ENCODE measurements at regions not wholly inside any gene's neighbourhood (a gene's known extent, or its start where the extent isn't known, plus 50 kb on each side); places are given as distances from the start of the nearest gene placed in this dataset.
"Not testable (repeated sequence)": the region's sequence is repeated elsewhere in the genome, so short reads cannot be mapped to it uniquely, and the experiment has no call there.

- Mint-ChIP-seq H3K9me3 (no peaks in the 10 kb centered on the region), H3K27ac (no peak overlapping the region), H3K4me3 (no peak overlapping the region), H3K4me1 (ENCODE audit: low read depth) (peaks cover 6% of the 10 kb centered on the region), H3K27me3 (ENCODE audit: low read depth) (no peaks in the 10 kb centered on the region), H3K36me3 (ENCODE audit: low read depth) (no peaks in the 10 kb centered on the region)
- no peak for DNase-seq (ENCODE audit: low spot score)
Observed at GRCh38 chr1:222976453-222976852, 161.6 kb downstream of the DISP1 start.

GRCh38 chr1:222977294-222977693 lies 162.5 kb downstream of the DISP1 start:
- H3K27ac Mint-ChIP-seq; H3K27me3 Mint-ChIP-seq (ENCODE audit: low read depth); H3K4me1 Mint-ChIP-seq (ENCODE audit: low read depth); DNase-seq (ENCODE audit: low spot score); H3K4me3 Mint-ChIP-seq; H3K9me3 Mint-ChIP-seq; H3K36me3 Mint-ChIP-seq (ENCODE audit: low read depth): not testable (repeated sequence)

GRCh38 chr1:222979561-222979960 lies 163.5 kb downstream of the TLR5 start:
- no peaks in the 10 kb centered on the region for H3K36me3 Mint-ChIP-seq (ENCODE audit: low read depth)
- no peaks in the 10 kb centered on the region for H3K27me3 Mint-ChIP-seq (ENCODE audit: low read depth)
- DNase-seq (ENCODE audit: low spot score): no peak
- H3K4me3 Mint-ChIP-seq: no peak overlapping the region
- peaks cover 3% of the 10 kb centered on the region for H3K4me1 Mint-ChIP-seq (ENCODE audit: low read depth)
- no peaks in the 10 kb centered on the region for H3K9me3 Mint-ChIP-seq
- no peak overlapping the region for H3K27ac Mint-ChIP-seq

DNA sequence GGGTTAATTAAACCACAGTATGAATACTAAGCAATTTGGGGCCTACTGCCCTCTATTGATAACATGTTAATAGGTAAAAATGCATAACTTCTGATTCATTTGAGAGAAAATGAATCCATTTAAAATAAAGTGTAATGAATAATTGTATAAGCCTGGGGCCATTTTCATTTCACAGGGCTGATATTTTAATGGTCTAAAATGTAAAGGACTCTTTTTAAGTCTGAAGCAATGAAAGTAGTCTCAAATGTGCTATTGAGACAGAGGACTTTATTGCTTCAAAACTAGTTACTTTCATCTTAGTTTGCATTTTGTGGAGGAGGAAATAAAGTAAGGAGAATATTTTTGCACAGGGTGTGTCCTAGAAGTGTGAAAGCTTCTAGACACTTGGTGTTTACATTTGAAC lies 155.4 kb downstream of the TLR5 start:
- no peak for DNase-seq (ENCODE audit: low spot score)
- Mint-ChIP-seq H3K4me3 (no peak overlapping the region), H3K4me1 (ENCODE audit: low read depth) (no peaks in the 10 kb centered on the region), H3K27me3 (ENCODE audit: low read depth) (no peaks in the 10 kb centered on the region), H3K9me3 (no peaks in the 10 kb centered on the region), H3K36me3 (ENCODE audit: low read depth) (no peaks in the 10 kb centered on the region), H3K27ac (no peak overlapping the region)

- Mint-ChIP-seq H3K4me1 (ENCODE audit: low read depth) (no peaks in the 10 kb centered on the region), H3K36me3 (ENCODE audit: low read depth) (no peaks in the 10 kb centered on the region), H3K27me3 (ENCODE audit: low read depth) (no peaks in the 10 kb centered on the region), H3K27ac (no peak overlapping the region), H3K4me3 (no peak overlapping the region), H3K9me3 (no peaks in the 10 kb centered on the region)
- DNase-seq (ENCODE audit: low spot score): no peak
Observed at GRCh38 chr1:222989443-222989842, 153.6 kb downstream of the TLR5 start.

DNA sequence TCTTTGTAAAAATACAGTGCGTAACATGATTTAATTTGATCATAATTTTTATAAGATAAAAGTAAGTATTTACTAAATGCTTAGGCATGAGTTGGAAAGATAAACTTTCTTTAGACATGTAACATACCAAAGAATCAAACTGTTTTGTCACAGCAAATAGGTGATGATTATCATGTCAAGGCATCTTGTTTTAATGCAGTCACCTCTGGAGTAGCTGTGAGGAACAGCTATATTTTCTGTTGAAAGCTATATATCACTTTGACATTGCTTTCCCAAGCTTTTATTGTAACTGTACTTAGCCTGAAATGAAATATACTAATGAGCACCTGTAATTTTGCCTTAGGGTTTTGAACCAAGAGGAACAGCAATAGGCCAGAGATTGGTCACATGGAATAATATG lies 151.9 kb downstream of the TLR5 start:
- Mint-ChIP-seq H3K36me3 (ENCODE audit: low read depth) (no peaks in the 10 kb centered on the region), H3K4me1 (ENCODE audit: low read depth) (no peaks in the 10 kb centered on the region), H3K27ac (no peak overlapping the region), H3K27me3 (ENCODE audit: low read depth) (no peaks in the 10 kb centered on the region), H3K4me3 (no peak overlapping the region), H3K9me3 (no peaks in the 10 kb centered on the region)
- no peak for DNase-seq (ENCODE audit: low spot score)

- Mint-ChIP-seq H3K27me3 (ENCODE audit: low read depth) (no peaks in the 10 kb centered on the region), H3K4me1 (ENCODE audit: low read depth) (no peaks in the 10 kb centered on the region), H3K27ac (no peak overlapping the region), H3K36me3 (ENCODE audit: low read depth) (no peaks in the 10 kb centered on the region), H3K4me3 (no peak overlapping the region), H3K9me3 (no peaks in the 10 kb centered on the region)
- DNase-seq (ENCODE audit: low spot score): no peak
Observed at GRCh38 chr1:222991908-222992307, 151.1 kb downstream of the TLR5 start.

DNA sequence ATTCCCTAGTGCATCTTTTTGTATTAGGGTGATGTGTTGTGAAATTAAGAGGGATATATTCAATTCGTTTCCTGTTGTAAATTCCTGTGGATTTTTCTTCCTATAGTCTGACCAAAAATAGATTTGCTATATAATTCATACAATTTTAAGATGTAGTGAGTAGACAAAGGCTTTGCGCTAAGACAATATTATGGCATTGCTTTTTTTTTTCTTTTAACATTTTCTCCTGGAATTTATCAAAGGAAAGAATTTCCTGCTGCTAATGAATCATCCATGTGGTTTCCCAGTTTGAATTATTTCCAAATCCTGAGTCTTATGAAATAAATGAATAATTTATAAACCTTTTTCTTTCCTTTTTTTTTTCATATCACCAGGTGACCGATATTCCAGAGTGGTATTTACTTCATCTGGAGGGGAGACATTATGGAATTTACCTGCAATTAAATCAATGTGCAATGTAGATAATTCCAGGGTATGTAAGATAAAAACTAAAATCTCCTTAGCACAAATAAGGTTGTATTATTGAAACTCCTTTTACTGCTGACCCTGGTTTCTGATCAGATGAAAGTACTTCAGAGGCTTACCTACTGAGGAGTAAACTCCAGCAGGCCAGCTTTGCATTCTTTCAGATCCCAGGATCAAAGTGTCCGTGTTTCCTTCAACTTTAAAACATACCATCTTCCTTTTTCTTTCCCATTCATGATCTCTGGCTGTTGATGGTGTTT lies 148.4 kb downstream of the TLR5 start:
- Mint-ChIP-seq H3K9me3 (no peaks in the 10 kb centered on the region), H3K27me3 (ENCODE audit: low read depth) (no peaks in the 10 kb centered on the region), H3K4me3 (no peak overlapping the region), H3K27ac (no peak overlapping the region), H3K36me3 (ENCODE audit: low read depth) (no peaks in the 10 kb centered on the region), H3K4me1 (ENCODE audit: low read depth) (no peaks in the 10 kb centered on the region)
- DNase-seq (ENCODE audit: low spot score): no peak

- Mint-ChIP-seq H3K4me3 (no peak overlapping the region), H3K4me1 (ENCODE audit: low read depth) (no peaks in the 10 kb centered on the region), H3K27me3 (ENCODE audit: low read depth) (no peaks in the 10 kb centered on the region), H3K9me3 (no peaks in the 10 kb centered on the region), H3K36me3 (ENCODE audit: low read depth) (no peaks in the 10 kb centered on the region), H3K27ac (no peak overlapping the region)
- no peak for DNase-seq (ENCODE audit: low spot score)
Observed at GRCh38 chr1:222995236-222995580, 147.8 kb downstream of the TLR5 start.

GRCh38 chr1:222995620-222996309 lies 147.3 kb downstream of the TLR5 start:
- Mint-ChIP-seq H3K27ac (no peak overlapping the region), H3K4me3 (no peak overlapping the region), H3K9me3 (no peaks in the 10 kb centered on the region), H3K4me1 (ENCODE audit: low read depth) (no peaks in the 10 kb centered on the region), H3K36me3 (ENCODE audit: low read depth) (no peaks in the 10 kb centered on the region), H3K27me3 (ENCODE audit: low read depth) (no peaks in the 10 kb centered on the region)
- no peak for DNase-seq (ENCODE audit: low spot score)

- no peaks in the 10 kb centered on the region for H3K36me3 Mint-ChIP-seq (ENCODE audit: low read depth)
- H3K27ac Mint-ChIP-seq: no peak overlapping the region
- H3K4me3 Mint-ChIP-seq: no peak overlapping the region
Observed at GRCh38 chr1:222996310-222996975, 146.6 kb downstream of the TLR5 start.

GRCh38 chr1:223000632-223001031 lies 142.4 kb downstream of the TLR5 start:
- Mint-ChIP-seq H3K4me1 (ENCODE audit: low read depth) (no peaks in the 10 kb centered on the region), H3K4me3 (no peak overlapping the region), H3K27ac (no peak overlapping the region), H3K9me3 (no peaks in the 10 kb centered on the region), H3K36me3 (ENCODE audit: low read depth) (no peaks in the 10 kb centered on the region), H3K27me3 (ENCODE audit: low read depth) (no peaks in the 10 kb centered on the region)
- no peak for DNase-seq (ENCODE audit: low spot score)

More at GRCh38 chr1:222996310-222996975, 146.6 kb downstream of the TLR5 start:
- Mint-ChIP-seq H3K27me3 (ENCODE audit: low read depth) (no peaks in the 10 kb centered on the region), H3K4me1 (ENCODE audit: low read depth) (no peaks in the 10 kb centered on the region), H3K9me3 (no peaks in the 10 kb centered on the region)
- no peak for DNase-seq (ENCODE audit: low spot score)

GRCh38 chr1:223001653-223002634 lies 141.1 kb downstream of the TLR5 start:
- Mint-ChIP-seq H3K27ac (no peak overlapping the region), H3K27me3 (ENCODE audit: low read depth) (no peaks in the 10 kb centered on the region), H3K4me3 (no peak overlapping the region), H3K36me3 (ENCODE audit: low read depth) (no peaks in the 10 kb centered on the region), H3K4me1 (ENCODE audit: low read depth) (no peaks in the 10 kb centered on the region), H3K9me3 (no peaks in the 10 kb centered on the region)
- DNase-seq (ENCODE audit: low spot score): no peak
